CD4-positive, alpha-beta T cell treated with Interleukin-21 for 1 hour (primary cell): ENCODE measurements at regions not wholly inside any gene's neighbourhood (a gene's known extent, or its start where the extent isn't known, plus 50 kb on each side); places are given as distances from the start of the nearest gene placed in this dataset.
A peak's percentile ranks its signal among the peaks of the same experiment; 100 is the strongest.
"Not testable (repeated sequence)": the region's sequence is repeated elsewhere in the genome, so short reads cannot be mapped to it uniquely, and the experiment has no call there.

ENCODE experiments used
- DNase-seq: peaks from one replicate; pipeline ENCODE4 v3.0.0-alpha.2; 2020

DNA sequence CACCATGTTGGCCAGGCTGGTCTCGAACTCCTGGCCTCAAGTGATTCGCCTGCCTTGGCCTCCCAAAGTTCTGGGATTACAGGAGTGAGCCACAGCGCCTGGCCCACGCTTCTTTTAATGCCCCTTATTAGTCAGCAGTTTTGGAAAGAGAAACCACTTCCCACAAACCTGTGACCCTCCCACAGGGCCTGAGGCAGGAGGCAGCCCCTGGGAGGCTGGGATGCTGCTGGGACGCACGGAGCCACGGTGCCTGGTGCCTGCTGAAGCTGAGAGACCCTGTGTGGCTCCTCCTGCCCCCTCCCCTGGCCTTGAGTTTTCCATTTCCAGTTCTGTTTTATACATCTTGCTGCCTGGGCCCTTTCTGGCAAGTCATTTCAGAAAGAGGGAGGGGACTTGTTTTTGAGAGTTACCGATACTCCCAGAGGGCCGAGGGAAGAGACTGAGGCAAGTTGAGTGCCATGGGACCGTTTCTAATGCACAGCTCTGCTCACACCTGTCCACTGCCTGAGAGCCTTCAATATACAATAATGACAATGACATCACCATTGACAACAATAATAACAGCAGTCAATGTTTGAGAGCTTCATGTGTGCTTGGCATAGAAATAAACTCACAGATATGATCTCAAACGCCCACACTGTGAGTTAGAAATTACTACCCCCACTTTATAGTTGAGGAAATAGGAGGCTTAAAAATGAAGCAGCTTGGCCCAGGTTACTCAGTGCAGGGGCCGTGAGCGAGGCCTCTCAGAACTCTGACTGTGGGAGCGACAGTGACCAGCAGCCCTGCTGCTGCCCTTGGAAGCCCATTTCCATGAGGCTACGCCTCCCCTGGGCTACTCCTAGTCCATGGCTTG is 78.1 kb upstream of the YWHAQ start:
- no peak for DNase-seq

DNA sequence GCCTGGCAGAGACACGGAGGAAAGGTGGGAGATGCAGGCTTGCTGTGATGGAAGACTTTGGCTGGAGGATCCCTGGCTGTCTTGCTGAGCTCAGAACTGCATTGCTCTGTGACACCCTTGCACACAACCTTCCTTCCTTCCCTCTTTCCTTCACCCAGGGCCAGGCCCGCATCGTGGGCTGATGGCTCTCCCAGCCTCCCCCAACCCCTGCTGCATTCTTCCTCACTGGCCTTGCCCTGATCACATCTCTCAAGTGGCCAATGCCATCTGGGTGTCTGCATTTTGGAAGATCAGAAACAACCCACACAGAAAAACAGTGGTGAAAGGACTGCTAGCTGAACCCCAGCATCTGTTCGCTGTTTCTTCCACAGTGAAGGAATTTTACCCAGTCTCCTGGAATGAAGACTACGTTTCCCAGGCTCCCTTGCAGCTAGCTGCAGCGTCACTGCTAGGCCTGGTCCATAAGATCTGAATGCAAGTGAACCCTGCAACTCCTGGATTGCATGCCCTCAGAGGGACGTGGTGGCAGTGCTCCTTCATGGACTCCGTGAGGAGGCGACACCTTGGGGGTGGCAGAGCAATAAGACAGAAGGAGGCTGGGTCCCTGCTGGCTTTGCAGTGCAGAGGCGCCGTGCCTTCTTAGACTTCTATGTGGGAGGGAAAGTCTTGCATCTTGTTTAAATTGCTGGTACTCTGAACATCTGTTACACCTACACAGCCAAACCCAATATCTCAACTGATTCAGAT is 78.9 kb upstream of the YWHAQ start:
- DNase-seq: no peak

DNA sequence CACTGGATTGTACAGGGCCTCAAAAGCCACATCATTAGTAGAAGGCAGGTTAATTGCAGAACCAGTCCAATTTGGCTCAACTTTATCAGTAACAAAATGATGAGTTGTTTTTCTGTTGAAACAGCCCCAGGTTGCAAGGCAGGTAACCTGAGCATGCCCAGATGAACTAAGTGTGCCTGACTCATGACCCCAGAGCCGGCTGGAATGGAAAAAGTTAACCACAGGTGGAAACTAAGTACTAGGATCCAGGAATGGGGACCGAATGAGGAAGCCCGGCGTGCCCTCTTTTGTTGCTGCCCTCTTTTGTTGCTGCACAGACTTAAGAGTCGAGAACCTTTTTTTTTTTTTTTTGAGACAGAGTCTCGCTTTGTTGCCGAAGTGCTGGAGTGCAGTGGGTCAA is 79.5 kb upstream of the YWHAQ start:
- DNase-seq: no peak

DNA sequence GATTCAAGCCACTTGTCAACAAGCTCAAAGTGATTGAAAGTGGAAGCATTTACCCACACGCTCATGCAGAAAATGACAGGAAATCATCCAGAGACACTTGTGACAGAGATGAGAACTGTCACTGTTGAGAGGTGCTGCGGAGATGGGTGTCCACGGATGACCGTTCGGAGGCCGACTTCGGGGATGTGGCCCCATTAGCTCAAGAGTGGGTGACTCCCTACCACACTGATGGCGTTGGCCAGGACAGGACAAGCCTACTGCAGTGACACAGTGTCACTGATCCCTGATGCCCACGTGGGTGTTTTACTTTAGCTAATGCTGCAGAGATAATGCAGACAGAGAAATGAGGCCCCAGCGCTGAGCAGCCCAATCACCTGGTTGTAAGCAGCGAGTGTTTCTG is 81.5 kb upstream of the YWHAQ start:
- peak; percentile 27 for DNase-seq

DNA sequence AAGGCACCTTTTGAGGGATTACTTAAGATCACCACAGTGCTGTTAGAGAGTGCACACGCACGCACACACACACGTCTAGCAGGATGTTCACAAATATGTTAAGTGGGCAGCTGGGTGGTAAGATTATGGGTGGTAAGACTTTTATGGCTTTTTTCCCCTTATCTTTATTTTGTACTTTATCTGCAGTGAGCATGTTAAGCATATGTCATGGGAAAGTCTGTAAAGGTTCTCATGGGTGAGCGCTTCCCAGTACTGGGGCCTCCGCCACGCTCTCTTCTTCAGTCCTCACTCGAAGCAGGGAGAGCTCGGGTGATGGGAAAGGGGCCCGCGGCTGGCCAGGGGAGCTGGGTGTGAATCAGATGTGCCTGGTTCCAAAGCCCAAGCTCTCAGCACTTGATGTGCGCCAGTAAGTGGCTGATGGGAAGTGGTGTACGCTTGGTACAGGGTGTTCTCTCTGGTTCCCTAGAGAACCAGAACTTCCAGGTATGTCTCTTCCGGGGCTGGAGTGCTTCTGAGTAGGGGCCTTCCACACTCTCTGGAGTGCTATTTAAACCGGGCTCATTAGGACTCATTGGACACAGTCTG is 83.9 kb upstream of the YWHAQ start:
- no peak for DNase-seq

DNA sequence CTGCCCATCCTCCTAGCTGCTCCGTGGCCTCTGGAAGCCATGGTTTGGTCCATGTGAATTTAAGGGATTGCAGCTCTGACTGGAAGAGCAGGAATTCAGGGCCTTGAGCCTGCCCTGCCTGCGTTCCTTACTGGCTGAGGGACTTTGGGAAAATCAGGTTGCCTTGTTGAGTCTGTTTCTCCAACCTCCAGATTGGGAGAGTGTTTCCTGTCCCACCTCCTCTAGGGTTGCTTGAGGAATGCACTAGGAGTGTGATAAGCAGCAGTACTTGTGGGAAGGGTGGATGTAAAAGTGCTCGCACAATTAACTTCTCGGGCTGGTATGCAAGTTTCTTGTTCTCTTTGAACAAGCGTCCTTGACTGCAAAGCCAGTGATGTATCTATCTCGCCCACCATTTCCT is 84.4 kb upstream of the YWHAQ start:
- no peak for DNase-seq

DNA sequence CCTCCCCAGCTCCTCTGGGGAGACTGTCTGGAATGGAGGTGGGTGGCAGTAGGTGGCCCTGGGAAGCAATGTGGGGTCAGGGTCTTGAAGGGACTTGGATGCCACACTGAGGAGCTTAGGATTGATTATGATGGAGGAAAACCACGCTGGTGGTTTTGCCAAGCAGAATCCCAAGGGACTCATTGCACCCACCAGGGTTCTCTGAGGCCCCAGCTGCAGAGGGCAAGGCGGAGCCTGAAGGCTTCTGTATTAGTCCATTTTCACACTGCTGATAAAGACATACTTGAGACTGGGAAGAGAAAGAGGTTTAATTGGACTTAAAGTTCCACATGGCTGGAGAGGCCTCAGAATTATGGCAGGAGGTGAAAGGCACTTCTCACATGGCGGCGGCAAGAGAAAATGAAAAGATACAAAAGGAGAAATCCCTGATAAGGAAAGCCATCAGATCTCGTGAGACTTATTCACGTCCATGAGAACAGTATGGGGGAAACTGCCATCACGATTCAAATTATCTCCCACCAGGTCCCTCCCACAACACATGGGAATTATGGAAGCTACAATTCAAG is 87.2 kb upstream of the YWHAQ start:
- DNase-seq: no peak

DNA sequence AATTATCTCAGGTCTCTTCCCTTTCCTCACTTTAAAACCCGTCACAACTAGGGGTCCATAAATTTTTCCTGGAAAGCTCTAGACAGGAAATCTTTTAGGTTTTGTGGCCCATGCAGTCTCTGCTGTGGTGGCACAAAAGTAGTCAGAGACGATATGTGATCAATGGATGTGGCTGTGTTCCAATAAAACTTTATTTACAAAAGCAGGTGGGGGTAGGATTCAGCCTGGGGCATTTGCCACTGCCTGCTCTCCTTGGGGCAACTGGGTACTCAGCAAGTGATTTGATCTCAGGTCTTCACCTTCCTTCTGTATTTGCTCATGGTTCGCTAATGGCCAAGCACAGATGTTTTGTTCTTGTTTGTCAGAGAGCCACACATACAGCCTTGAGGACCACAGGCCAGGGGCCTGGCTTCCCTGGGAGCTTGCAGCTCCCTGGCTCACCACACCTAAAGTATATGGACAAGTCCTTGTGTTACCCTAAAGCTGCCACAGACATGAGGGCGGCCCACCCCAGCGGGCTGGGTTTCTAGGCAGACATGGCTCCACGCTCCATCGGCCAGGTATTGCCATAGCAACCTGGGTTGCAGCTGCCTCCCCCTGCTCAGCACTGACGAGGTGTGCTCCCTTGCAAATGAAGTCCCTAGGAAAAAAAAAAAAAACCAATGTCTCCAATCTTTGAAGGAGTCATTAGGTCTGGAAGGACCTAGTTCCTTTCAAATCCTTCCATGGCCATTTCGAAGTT is 89.7 kb upstream of the YWHAQ start:
- no peak for DNase-seq

DNA sequence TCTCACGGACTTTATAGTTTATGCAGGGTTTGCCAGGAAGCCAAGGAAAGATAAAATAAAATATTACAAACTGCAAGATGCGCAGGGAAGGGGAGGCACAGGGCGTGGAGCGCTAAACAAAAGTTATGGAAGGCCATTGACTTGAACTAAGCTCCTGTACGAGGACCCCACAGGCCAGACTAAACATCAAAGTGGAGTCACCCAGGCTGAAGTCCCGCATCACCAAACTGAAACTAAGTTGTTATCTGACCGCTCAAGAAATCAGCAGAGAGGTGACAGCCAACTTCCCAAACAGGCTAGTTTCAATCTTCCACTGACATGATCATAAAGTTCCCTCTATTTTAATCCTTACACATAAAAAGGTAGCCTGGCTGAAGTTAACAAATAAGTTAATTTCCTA is 90.5 kb upstream of the YWHAQ start:
- DNase-seq: no peak

DNA sequence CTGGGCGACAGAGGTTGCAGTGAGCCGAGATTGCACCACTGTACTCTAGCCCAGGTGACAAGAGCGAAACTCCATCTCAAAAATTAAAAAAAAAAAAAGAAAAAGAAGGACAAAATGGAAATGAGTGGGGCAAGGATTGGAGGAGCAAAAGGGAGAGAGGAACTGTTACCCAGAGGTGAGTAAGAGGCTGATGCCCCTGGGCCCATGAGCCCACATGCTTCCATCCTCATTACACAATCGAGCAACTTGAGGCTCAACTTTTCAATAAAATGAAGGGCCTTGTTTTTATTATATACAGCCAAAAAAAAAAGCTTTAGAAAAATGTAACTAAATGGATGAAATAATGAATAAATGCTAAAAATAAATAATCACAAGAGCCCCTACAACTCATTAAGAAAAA is 91.7 kb upstream of the YWHAQ start:
- DNase-seq: no peak

DNA sequence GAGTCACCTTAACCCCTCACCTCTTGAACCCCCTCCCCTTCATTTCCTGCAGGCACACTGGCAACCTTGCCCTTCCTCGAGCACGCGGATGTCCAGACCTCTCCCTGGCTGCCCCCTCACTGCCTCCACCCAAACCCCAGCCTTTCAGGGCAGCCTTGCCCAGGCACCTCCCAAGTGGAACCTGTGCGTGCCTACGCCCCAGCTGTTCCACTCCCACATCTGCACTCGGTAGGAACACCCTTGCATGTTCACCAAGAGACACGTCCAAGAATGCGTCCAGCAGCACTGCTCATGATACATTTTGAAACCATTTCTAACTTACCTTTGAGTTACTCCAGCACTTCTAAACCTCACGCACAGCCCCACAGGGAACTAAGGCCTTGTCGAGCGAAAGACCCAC is 93.8 kb upstream of the YWHAQ start:
- DNase-seq: no peak

DNA sequence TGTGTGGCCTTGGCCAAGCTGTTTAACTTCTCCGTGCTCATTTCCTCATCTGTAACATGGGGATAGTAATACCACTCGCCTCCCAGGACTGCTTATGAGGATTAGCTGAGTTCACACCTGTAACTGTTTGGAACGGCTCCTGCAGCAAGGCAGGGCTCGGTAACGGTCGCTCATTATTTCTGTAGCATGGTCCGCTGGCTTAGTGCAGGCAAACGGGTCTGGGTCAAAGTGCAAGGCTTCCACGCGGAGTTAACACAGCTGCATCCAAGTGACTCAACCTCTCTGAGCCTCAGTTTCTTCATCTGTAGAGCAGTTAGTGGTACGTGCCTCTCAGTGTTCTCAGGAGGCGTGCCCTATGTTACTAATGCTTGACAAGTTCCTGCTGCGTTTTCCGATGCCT is 94.3 kb upstream of the YWHAQ start:
- DNase-seq: no peak

DNA sequence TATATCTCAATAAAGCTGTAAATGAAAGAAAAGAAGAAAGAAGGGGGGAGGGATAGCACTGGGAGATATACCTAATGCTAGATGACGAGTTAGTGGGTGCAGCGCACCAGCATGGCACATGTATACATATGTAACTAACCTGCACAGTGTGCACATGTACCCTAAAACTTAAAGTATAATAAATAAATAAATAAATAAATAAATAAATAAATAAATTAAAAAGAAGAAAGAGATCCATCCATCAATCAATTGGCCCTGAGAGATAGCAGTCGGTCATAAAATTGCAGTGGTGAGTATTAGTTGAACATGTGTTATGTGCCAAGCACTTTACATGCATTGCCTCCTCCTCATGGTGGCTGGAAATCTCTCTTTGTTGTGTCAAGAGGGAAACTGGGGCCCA is 95.2 kb upstream of the YWHAQ start:
- DNase-seq: not testable (repeated sequence)

DNA sequence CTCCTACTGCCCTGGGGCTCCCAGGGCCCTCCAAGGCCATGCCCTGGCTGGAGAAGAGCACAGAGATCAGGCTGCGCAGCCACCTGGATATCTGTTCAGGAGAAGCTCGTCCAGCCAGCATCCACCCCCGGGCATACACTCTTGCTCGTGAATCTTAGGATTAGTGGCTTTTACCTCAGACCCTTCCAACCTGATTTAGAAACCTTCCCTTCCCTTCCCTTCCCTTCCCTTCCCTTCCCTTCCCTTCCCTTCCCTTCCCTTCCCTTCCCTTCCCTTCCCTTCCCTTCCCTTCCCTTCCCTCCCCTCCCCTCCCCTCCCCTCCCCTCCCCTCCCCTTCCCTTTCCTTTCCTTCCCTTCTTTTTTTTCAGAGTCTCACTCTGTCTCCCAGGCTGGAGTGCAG is 99.7 kb upstream of the YWHAQ start:
- not testable (repeated sequence) for DNase-seq

DNA sequence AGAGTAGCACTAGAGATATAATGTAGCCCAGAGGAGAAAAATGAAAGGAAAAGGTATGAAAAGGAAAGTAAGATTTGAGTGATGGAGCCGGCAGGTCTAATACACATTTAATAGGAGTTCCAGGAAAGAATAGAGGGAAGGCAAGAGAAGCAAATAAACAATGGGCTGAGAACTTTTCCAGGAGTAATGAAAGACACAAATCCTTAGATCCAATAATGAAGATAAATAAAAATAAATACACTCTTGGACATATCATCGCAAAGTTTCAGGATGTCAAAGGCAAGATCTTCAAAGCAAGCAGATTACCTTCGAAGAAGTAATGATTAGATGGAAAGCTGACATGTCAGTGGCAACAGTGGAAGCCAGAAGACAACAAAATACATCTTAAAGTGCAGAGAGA is 102.0 kb upstream of the YWHAQ start:
- no peak for DNase-seq

DNA sequence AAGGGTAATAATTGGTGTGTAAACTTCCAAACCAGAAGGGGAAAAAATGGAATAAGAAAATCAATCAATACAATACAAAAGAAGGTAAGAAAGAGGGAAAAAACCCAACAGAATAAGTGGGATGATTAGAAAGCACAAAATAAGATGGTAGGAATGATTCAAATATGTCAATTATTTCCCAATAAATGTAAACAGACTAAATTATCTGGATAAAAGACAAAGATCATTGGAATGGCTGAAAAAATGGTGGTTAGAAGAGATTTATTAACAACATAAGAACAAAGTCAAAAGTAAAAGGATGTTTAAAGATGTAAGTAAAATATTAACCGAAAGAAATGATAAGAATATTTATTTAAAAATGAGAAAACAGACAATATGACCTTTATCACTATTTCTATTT is 103.5 kb upstream of the YWHAQ start:
- no peak for DNase-seq

DNA sequence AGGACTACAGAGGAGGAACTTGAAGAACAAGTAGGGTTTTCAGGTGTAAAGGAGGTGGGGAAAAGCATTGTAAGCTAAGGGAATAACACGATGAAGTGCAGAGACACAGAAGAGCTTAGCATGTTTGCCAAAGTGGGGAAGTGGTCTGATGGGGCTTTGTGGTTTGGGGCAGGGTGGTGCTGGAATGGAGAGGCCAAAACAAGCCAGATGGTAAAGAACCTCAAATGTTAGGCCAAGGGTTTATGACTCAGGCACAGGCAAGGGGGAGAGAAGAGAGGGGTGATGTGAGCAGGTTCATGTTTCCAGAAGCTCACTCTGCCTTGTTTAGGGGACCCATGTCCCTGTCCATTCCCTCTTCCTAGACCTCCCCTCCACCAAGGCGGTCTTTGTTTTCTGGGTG is 104.5 kb upstream of the YWHAQ start:
- peak; percentile 30 for DNase-seq

DNA sequence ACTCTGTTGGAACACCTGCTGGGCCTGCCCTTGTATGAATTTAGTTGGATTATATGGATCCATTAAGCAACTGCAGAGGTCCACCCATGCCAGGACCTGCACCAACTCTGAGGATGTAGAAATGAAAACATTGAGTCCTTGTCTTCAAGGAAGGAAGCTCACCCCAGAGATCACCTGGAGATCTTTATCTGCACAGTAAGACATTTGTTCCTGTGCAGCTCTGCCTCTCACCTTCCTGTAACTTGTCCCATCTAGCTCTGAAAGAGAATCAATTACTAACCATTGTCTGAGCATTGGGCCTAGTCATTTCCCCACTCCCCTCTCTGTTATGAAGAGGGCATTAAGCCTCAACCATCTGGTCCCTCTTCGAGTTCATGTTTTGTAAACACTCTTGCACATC is 105.2 kb upstream of the YWHAQ start:
- DNase-seq: peak; percentile 32

DNA sequence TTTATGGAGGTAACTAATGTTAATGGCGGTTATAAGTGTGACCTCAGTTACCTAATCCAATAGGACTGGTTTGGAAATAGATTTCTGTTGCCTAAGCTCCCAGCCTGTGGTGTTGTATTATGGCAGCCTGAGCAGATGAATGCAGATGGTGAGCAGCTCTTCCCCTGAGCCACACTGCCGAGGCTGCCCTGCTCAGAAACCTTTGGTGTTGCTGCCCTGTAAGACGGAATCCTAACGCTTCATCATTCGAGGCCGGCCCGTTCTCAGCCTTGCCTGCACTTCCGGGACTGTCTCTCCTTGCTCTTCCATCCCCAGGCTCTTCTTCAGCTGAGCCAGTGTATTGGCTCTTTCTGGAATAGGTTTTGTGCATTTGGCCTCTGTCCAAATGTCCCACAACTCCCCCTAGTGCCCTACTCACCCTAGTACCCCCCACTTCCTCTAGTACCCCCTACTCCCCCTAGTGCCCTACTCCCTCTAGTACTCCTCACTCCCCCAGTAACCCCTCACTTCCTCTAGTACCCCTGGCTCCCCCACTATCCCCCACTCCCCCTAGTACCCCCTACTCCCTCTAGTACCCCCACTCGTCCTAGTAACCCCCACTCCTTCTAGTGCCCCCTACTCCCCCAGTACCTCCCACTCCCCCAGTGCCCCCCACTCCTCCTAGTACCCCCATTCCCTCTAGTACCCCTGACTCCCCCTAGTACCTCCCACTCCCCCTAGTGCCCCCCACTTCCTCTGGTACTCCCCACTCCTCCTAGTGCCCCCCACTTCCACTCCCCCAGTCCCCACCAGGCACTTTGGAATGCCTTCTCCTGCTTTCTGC is 106.0 kb upstream of the TAF1B start:
- DNase-seq: peak; percentile 32

DNA sequence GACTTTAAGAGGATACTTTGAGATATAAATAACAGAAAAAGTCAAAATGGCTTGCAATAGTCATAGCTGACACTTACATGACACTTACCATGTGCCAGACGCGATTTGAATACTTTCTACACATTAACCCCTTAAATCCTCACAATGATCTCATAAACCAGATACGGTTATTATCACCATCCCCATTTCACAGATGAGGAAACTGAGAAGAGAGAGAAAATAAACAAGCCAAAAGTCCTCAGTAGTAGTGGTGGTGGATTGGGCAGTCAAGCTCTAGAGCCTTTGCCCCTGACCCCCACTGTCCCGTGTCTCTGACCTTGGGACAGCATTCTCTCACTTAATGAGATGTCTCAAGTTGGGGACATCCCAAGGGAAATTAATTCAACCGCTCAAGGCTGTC is 105.2 kb upstream of the TAF1B start:
- no peak for DNase-seq

DNA sequence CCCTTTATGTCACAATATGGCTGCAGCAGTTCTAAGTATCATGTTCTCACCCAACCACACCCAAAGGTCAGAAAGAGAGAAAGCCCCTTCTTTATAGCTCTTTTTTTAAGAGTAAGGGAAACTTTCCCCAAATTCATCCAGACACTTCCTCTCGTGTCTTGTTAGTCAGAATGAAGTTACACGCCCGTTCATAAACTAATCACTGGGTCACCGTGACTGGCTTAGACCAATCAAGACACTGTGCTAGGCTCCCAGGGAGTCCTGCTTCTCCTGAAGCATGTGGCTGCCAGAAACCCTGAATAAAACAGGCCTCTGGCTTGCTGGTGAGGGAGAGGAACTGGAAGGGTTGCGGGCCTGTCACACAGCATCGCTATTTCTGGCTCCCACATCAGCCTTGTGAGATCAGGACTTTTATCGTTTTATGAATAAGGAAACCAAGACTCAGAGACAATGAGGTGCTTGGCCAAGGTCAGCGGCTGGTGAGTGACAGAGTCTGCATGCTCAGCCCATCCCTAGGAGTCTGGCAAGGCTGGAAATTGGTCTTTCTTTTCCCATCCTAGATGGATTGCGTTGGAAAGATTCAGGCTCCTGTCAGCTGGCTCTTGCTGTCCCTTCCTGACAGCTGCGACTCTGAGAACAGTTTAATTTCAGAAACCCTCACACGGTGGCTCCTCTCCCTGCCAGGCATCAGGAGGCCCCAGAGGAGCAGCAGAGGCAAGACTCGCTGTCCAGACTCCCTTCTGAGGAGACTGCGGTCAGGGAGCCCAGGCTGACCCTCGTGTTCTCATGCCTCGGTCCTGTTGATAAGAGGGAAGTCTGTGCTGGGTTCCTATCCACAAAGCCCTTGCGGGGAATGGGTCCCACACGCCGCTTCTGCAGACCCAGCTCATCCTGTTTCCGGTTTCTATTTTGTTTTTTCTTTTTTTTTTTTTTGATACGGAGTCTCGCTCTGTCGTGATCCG is 104.5 kb upstream of the TAF1B start:
- peak; percentile 34 for DNase-seq
